Liver (tissue), 3 donors: ENCODE measurements at regions not wholly inside any gene's neighbourhood (a gene's known extent, or its start where the extent isn't known, plus 50 kb on each side); places are given as distances from the start of the nearest gene placed in this dataset.

Experiments used
- EGR1 ChIP-seq, 2 donors: IDR thresholded peaks; 2 replicates each; pipeline ENCODE4 v1.6.1; 2016 to 2018; ENCODE audit warnings: antibody characterized with exemption in 2 of 2, low read depth in 2 of 2
- HNF4A ChIP-seq, 2 donors: conservative IDR thresholded peaks; 2 replicates each; pipeline ENCODE4 v1.6.1; 2016; ENCODE audit warnings: antibody characterized with exemption in 2 of 2, mild to moderate bottlenecking in 2 of 2
- HNF4G ChIP-seq: IDR thresholded peaks from 2 replicates; pipeline ENCODE4 v1.6.1; 2016; ENCODE audit warnings: antibody characterized with exemption
- JUND ChIP-seq, 2 donors: IDR thresholded peaks; 2 replicates each; pipeline ENCODE4 v1.6.1; 2016; ENCODE audit warnings: antibody characterized with exemption in 2 of 2
- RAD21 ChIP-seq, 2 donors: IDR thresholded peaks; 2 replicates each; pipeline ENCODE4 v1.6.1; 2016; ENCODE audit warnings: antibody characterized with exemption in 2 of 2, mild to moderate bottlenecking in 2 of 2
- TAF1 ChIP-seq: conservative IDR thresholded peaks from 2 replicates; pipeline ENCODE4 v1.6.1; 2016; ENCODE audit warnings: antibody characterized with exemption, mild to moderate bottlenecking
- YY1 ChIP-seq: IDR thresholded peaks from 2 replicates; pipeline ENCODE4 v1.6.1; 2016; ENCODE audit warnings: antibody characterized with exemption, mild to moderate bottlenecking
- TF ChIP-seq, protein P1 (sequence below): fragments of 150-350 bp; IDR thresholded peaks from 2 replicates; pipeline ENCODE4 v1.5.1; 2017; ENCODE audit warnings: improper control_type of control experiment, low read depth, low read length; ENCODE audit not compliant: missing input control
- TF ChIP-seq, protein P2 (sequence below): IDR thresholded peaks from 2 replicates; pipeline ENCODE4 v1.6.1; 2016; ENCODE audit warnings: antibody characterized with exemption
- TF ChIP-seq, protein P3 (sequence below): IDR thresholded peaks from 2 replicates; pipeline ENCODE4 v1.6.1; 2016; ENCODE audit warnings: antibody characterized with exemption, mild to moderate bottlenecking
- TF ChIP-seq, protein P4 (sequence below): IDR thresholded peaks from 2 replicates; pipeline ENCODE4 v1.6.1; 2016; ENCODE audit warnings: antibody characterized with exemption
- TF ChIP-seq, protein P5 (sequence below): IDR thresholded peaks from 2 replicates; pipeline ENCODE4 v1.6.1; 2016; ENCODE audit warnings: antibody characterized with exemption
- donor health status: healthy.
- donor health status: healthy.

DNA sequence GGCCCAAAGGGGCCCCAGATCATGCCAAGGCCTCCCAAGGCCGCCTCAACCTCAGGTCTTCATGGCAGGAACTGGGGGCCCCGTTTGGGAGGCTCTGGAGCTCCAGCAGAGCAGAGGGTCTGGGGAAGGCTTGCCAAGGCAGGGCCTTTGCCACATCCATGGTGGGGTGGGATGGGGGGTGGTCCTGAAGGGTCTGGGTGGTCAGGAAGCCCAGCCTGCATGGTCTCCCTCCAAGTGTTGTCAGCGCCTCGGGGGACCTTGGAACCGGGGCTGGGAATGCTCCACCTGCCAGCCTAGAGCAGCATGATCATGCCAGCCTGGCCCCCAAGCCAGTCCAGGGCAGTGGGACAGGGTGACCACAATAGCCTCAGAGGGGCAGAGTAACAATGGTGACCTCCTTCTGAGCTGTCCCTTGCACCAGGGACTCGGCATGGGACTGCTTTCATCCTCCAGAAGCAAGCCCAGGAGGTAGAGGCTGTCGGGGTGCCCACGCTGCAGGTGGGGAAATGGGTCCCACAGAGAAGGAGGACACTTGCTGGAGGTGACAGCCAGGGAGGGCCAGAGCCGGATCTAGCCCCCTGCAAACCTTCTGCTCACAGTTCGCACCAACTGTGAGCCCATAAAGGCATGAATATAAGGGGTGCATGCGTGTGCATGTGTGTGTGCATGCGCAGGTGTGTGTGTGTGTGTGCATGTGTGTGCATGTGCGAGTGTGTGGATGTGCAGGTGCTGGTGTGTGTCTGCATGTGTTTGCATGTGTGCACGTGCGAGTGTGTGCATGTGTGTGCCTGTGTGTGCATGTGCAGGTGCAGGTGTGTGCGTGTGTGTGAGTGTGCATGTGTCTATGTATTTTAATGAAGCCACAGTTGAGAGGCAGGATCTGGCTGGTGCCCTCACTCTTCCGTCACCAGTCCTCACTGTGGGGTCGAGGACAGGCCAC, 63.8 kb downstream of the MYEOV start:
- TF ChIP-seq, protein P1, sequence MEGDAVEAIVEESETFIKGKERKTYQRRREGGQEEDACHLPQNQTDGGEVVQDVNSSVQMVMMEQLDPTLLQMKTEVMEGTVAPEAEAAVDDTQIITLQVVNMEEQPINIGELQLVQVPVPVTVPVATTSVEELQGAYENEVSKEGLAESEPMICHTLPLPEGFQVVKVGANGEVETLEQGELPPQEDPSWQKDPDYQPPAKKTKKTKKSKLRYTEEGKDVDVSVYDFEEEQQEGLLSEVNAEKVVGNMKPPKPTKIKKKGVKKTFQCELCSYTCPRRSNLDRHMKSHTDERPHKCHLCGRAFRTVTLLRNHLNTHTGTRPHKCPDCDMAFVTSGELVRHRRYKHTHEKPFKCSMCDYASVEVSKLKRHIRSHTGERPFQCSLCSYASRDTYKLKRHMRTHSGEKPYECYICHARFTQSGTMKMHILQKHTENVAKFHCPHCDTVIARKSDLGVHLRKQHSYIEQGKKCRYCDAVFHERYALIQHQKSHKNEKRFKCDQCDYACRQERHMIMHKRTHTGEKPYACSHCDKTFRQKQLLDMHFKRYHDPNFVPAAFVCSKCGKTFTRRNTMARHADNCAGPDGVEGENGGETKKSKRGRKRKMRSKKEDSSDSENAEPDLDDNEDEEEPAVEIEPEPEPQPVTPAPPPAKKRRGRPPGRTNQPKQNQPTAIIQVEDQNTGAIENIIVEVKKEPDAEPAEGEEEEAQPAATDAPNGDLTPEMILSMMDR, result no peak
- TF ChIP-seq RAD21 (IDR thresholded peaks at IDR 0.05) (no peak), TAF1 (no peak), YY1 (no peak), JUND (IDR thresholded peaks at IDR 0.05) (no peak), EGR1 (IDR thresholded peaks at IDR 0.05; ENCODE audit: low read depth in 2 of 2) (no peak), HNF4G (no peak), HNF4A (conservative IDR thresholded peaks at IDR 0.05) (peak in 1 of 2 donors; percentile 36)
- TF ChIP-seq, protein P2, sequence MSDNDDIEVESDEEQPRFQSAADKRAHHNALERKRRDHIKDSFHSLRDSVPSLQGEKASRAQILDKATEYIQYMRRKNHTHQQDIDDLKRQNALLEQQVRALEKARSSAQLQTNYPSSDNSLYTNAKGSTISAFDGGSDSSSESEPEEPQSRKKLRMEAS, result no peak
- TF ChIP-seq, protein P3, sequence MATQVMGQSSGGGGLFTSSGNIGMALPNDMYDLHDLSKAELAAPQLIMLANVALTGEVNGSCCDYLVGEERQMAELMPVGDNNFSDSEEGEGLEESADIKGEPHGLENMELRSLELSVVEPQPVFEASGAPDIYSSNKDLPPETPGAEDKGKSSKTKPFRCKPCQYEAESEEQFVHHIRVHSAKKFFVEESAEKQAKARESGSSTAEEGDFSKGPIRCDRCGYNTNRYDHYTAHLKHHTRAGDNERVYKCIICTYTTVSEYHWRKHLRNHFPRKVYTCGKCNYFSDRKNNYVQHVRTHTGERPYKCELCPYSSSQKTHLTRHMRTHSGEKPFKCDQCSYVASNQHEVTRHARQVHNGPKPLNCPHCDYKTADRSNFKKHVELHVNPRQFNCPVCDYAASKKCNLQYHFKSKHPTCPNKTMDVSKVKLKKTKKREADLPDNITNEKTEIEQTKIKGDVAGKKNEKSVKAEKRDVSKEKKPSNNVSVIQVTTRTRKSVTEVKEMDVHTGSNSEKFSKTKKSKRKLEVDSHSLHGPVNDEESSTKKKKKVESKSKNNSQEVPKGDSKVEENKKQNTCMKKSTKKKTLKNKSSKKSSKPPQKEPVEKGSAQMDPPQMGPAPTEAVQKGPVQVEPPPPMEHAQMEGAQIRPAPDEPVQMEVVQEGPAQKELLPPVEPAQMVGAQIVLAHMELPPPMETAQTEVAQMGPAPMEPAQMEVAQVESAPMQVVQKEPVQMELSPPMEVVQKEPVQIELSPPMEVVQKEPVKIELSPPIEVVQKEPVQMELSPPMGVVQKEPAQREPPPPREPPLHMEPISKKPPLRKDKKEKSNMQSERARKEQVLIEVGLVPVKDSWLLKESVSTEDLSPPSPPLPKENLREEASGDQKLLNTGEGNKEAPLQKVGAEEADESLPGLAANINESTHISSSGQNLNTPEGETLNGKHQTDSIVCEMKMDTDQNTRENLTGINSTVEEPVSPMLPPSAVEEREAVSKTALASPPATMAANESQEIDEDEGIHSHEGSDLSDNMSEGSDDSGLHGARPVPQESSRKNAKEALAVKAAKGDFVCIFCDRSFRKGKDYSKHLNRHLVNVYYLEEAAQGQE, result no peak
- TF ChIP-seq, protein P4, sequence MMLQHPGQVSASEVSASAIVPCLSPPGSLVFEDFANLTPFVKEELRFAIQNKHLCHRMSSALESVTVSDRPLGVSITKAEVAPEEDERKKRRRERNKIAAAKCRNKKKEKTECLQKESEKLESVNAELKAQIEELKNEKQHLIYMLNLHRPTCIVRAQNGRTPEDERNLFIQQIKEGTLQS, result no peak
- TF ChIP-seq, protein P5, sequence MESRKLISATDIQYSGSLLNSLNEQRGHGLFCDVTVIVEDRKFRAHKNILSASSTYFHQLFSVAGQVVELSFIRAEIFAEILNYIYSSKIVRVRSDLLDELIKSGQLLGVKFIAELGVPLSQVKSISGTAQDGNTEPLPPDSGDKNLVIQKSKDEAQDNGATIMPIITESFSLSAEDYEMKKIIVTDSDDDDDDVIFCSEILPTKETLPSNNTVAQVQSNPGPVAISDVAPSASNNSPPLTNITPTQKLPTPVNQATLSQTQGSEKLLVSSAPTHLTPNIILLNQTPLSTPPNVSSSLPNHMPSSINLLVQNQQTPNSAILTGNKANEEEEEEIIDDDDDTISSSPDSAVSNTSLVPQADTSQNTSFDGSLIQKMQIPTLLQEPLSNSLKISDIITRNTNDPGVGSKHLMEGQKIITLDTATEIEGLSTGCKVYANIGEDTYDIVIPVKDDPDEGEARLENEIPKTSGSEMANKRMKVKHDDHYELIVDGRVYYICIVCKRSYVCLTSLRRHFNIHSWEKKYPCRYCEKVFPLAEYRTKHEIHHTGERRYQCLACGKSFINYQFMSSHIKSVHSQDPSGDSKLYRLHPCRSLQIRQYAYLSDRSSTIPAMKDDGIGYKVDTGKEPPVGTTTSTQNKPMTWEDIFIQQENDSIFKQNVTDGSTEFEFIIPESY, result no peak
